ENCODE measurements at regions not wholly inside any gene's neighbourhood (a gene's known extent, or its start where the extent isn't known, plus 50 kb on each side); places are given as distances from the start of the nearest gene placed in this dataset.

DNA sequence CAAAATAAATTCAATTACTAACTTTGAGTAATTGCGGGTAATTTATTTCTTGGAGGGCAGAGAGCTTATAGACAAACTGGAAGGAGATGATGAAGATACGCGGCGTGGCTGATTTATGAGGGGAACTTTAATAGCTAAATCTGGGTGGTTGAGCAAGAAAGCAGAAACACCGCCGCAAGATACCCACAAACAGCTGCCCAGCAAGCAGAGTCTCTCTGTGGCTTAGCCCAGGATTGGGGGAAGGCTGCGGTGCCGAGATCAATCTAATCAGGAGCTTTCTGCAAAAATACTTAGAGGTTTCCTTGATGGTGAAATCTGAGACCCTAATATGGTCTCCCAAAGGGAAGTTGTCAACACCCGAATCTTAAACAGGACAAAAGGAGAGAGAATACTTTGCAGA lies 94.9 kb upstream of the MGMT start:
- no peak for DNase-seq (ENCODE audit: extremely low read depth, low read depth)
- TF ChIP-seq, protein P1, sequence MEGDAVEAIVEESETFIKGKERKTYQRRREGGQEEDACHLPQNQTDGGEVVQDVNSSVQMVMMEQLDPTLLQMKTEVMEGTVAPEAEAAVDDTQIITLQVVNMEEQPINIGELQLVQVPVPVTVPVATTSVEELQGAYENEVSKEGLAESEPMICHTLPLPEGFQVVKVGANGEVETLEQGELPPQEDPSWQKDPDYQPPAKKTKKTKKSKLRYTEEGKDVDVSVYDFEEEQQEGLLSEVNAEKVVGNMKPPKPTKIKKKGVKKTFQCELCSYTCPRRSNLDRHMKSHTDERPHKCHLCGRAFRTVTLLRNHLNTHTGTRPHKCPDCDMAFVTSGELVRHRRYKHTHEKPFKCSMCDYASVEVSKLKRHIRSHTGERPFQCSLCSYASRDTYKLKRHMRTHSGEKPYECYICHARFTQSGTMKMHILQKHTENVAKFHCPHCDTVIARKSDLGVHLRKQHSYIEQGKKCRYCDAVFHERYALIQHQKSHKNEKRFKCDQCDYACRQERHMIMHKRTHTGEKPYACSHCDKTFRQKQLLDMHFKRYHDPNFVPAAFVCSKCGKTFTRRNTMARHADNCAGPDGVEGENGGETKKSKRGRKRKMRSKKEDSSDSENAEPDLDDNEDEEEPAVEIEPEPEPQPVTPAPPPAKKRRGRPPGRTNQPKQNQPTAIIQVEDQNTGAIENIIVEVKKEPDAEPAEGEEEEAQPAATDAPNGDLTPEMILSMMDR (IDR thresholded peaks at IDR 0.05; ENCODE audit: low read depth, low read length): no peak

DNA sequence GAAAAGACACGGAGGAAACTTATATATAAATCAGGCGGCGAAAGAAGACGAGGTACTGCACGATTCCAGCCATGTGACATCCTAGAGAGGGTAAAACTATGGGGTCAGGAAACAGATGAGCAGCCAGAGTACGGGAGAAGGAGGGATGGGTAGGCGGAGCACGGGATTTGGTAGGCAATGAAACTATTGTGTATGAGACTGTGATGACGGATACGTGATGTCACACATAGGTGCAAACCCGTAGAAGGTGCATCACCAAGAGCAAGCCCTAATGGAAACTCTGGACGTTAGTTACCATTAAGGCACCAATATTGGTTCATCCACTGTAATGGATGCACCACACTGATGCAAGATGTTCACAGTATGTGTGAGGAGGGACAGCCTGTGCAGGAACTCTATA lies 93.8 kb upstream of the MGMT start:
- DNase-seq (ENCODE audit: extremely low read depth, low read depth): no peak
- TF ChIP-seq, protein P1 (IDR thresholded peaks at IDR 0.05; ENCODE audit: low read depth, low read length): no peak

DNA sequence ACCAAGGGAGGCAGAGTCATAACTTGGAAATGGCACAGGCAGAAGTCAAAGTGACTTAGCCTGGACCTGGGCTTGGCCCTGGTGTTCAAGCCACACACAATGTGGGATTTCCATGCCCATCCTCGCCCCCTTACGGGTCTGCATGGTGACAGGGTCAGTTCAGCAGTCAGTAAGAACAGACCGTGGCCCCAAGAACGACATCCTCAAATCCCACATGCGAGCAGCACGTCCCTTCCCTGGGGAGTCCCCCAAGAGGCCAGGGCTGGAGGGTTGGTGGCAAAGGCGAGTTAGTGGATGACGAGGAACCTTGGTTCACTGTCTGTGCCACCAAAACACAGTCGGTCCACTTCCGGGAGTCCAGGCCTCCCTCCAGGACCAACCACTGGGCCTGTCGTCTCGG lies 93.3 kb upstream of the MGMT start:
- DNase-seq (ENCODE audit: extremely low read depth, low read depth): no peak
- TF ChIP-seq, protein P1 (IDR thresholded peaks at IDR 0.05; ENCODE audit: low read depth, low read length): no peak

DNA sequence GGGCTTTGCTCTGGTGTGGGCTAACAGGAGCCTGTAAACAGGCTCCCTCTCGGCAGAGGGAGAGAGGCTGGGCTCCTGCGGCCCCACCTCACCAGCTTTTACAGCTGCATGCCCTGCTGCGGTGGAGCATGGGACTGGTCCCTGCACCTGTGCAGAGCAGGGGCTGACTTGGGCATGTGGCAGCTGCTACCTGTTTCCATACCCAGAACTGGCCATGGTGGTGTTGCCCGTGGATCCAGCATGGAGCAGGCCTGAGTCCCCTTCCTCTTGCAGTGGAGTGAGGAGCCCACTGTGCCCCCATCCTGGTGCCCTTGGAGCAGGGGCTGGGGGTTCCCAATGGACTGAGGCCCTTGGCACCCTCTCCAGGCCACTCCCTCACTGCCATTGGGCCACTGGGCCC lies 91.9 kb upstream of the MGMT start:
- TF ChIP-seq, protein P1 (IDR thresholded peaks at IDR 0.05; ENCODE audit: low read depth, low read length): no peak
- DNase-seq (ENCODE audit: extremely low read depth, low read depth): no peak

DNA sequence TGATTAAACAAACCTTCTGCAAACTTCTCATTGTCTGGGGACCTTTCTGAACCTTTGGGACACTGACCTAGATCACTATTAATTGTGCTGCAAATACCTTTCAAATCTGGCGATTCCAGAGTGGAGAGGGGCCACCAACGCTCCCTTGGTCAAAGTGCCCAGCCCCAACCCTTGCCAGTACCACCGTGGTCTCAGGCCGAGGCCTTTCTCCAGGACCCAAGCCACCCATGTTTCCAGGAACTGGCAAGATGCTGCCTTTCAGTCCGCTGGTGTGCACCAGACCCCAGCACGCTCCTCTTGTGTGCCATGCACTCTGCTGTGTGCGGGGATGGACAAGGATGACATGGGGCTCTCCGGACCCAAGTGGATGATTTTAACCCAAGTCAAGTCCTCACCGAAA lies 91.1 kb upstream of the MGMT start:
- TF ChIP-seq, protein P1 (IDR thresholded peaks at IDR 0.05; ENCODE audit: low read depth, low read length): no peak
- DNase-seq (ENCODE audit: extremely low read depth, low read depth): no peak

DNA sequence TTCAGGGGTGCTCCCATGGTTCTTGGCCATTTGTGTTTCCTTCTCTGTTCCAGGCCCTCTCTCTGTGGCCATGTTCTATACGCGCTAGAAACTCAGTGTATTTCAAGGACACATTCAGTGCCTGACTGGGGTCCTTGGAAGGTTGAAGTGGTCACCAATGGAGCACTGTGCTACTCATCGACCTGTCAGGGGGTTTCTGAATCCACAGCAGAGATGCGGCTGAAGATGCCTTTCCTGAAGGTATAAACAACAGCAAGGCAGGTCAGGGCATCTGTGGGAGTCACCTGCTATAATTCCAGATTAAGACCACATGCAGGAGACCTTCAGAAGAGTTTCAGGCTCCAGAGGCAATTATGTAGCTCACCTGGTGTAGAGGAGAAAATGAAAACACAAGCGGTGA lies 86.8 kb upstream of the MGMT start:
- TF ChIP-seq, protein P1 (IDR thresholded peaks at IDR 0.05; ENCODE audit: low read depth, low read length): no peak
- no peak for DNase-seq (ENCODE audit: extremely low read depth, low read depth)

DNA sequence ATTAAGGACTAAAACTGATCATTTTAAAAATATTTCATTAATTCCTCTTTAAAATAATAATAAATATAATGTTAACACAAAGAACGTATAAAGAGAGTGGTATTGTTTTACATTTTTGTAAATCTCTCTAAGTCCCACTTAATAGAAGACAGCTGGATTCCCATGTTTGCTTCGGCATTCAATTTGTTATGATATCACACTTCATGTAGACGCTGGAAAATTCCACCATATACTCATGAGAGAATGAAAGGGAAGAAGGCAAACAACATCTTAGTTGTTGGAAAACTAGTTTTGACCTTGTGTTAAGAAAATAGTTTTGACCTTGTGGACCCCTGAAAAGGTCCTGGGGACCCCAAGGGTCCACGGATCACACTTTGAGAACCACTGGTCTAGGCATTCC lies 85.3 kb upstream of the MGMT start:
- no peak for DNase-seq (ENCODE audit: extremely low read depth, low read depth)
- TF ChIP-seq, protein P1 (IDR thresholded peaks at IDR 0.05; ENCODE audit: low read depth, low read length): no peak
